ENCODE measurements at regions not wholly inside any gene's neighbourhood (a gene's known extent, or its start where the extent isn't known, plus 50 kb on each side); places are given as distances from the start of the nearest gene placed in this dataset.

DNA sequence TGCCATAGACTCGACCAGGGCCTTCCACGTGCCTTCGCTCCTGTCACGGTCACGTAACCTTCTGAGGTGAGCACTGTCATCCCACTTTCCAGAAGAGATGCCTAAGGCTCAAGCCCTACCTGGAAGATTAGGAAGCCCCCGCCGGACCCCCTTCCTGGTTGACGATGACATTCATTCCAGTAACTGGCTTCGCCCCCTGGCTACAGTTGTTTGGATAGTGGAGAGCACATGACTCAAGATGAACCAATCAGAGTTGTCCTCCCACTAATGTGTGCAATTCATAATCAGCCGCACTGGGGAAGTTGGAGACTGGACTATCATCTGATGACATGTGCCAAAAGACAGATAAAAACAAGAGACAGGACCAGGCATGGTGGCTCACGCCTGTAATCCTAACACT is 104.0 kb upstream of the GJB5 start:
- H3K9me3 ChIP-seq (replicated peaks; ENCODE audit: control insufficient read depth, insufficient read depth, low read depth, low read length) = no peaks in the 10 kb centered on the region
- intact Hi-C loops (cut with micrococcal nuclease) = no loop called here
- CTCF ChIA-PET (ENCODE audit: low intra/inter-chr PET ratio) = no interaction called here
- TF ChIP-seq RBBP5 (IDR thresholded peaks at IDR 0.05; ENCODE audit: borderline replicate concordance, insufficient read depth, low read length, poor library complexity, severe bottlenecking) (no peak), NUFIP1 (IDR thresholded peaks at IDR 0.05; ENCODE audit: partially characterized antibody) (no peak), IFI16 (CRISPR knock-in tag; IDR thresholded peaks at IDR 0.05) (no peak), L3MBTL2 (IDR thresholded peaks at IDR 0.05) (peak; percentile 79), CBFA2T3 (IDR thresholded peaks at IDR 0.05) (0 out of 2 replicates have a peak, but pooled peaks have one; percentile 8), CTBP1 (IDR thresholded peaks at IDR 0.05; ENCODE audit: borderline replicate concordance) (no peak), CBX3 (IDR thresholded peaks at IDR 0.05; ENCODE audit: borderline replicate concordance in 1 of 2, low read length in 2 of 2) (no peak), RAD51 (IDR thresholded peaks at IDR 0.05; ENCODE audit: borderline replicate concordance, low read depth) (0 out of 2 replicates have a peak, but pooled peaks have one; percentile 31), SRSF7 (optimal IDR thresholded peaks at IDR 0.05; ENCODE audit: low read depth, low read length) (no peak), TEAD2 (tag; IDR thresholded peaks at IDR 0.05) (no peak)
- TF ChIP-seq, protein P1, sequence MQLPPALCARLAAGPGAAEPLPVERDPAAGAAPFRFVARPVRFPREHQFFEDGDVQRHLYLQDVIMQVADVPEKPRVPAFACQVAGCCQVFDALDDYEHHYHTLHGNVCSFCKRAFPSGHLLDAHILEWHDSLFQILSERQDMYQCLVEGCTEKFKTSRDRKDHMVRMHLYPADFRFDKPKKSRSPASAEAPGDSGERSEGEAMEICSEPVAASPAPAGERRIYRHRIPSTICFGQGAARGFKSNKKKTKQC (CRISPR knock-in tag; IDR thresholded peaks at IDR 0.05) = no peak
- TF ChIP-seq, protein P2, sequence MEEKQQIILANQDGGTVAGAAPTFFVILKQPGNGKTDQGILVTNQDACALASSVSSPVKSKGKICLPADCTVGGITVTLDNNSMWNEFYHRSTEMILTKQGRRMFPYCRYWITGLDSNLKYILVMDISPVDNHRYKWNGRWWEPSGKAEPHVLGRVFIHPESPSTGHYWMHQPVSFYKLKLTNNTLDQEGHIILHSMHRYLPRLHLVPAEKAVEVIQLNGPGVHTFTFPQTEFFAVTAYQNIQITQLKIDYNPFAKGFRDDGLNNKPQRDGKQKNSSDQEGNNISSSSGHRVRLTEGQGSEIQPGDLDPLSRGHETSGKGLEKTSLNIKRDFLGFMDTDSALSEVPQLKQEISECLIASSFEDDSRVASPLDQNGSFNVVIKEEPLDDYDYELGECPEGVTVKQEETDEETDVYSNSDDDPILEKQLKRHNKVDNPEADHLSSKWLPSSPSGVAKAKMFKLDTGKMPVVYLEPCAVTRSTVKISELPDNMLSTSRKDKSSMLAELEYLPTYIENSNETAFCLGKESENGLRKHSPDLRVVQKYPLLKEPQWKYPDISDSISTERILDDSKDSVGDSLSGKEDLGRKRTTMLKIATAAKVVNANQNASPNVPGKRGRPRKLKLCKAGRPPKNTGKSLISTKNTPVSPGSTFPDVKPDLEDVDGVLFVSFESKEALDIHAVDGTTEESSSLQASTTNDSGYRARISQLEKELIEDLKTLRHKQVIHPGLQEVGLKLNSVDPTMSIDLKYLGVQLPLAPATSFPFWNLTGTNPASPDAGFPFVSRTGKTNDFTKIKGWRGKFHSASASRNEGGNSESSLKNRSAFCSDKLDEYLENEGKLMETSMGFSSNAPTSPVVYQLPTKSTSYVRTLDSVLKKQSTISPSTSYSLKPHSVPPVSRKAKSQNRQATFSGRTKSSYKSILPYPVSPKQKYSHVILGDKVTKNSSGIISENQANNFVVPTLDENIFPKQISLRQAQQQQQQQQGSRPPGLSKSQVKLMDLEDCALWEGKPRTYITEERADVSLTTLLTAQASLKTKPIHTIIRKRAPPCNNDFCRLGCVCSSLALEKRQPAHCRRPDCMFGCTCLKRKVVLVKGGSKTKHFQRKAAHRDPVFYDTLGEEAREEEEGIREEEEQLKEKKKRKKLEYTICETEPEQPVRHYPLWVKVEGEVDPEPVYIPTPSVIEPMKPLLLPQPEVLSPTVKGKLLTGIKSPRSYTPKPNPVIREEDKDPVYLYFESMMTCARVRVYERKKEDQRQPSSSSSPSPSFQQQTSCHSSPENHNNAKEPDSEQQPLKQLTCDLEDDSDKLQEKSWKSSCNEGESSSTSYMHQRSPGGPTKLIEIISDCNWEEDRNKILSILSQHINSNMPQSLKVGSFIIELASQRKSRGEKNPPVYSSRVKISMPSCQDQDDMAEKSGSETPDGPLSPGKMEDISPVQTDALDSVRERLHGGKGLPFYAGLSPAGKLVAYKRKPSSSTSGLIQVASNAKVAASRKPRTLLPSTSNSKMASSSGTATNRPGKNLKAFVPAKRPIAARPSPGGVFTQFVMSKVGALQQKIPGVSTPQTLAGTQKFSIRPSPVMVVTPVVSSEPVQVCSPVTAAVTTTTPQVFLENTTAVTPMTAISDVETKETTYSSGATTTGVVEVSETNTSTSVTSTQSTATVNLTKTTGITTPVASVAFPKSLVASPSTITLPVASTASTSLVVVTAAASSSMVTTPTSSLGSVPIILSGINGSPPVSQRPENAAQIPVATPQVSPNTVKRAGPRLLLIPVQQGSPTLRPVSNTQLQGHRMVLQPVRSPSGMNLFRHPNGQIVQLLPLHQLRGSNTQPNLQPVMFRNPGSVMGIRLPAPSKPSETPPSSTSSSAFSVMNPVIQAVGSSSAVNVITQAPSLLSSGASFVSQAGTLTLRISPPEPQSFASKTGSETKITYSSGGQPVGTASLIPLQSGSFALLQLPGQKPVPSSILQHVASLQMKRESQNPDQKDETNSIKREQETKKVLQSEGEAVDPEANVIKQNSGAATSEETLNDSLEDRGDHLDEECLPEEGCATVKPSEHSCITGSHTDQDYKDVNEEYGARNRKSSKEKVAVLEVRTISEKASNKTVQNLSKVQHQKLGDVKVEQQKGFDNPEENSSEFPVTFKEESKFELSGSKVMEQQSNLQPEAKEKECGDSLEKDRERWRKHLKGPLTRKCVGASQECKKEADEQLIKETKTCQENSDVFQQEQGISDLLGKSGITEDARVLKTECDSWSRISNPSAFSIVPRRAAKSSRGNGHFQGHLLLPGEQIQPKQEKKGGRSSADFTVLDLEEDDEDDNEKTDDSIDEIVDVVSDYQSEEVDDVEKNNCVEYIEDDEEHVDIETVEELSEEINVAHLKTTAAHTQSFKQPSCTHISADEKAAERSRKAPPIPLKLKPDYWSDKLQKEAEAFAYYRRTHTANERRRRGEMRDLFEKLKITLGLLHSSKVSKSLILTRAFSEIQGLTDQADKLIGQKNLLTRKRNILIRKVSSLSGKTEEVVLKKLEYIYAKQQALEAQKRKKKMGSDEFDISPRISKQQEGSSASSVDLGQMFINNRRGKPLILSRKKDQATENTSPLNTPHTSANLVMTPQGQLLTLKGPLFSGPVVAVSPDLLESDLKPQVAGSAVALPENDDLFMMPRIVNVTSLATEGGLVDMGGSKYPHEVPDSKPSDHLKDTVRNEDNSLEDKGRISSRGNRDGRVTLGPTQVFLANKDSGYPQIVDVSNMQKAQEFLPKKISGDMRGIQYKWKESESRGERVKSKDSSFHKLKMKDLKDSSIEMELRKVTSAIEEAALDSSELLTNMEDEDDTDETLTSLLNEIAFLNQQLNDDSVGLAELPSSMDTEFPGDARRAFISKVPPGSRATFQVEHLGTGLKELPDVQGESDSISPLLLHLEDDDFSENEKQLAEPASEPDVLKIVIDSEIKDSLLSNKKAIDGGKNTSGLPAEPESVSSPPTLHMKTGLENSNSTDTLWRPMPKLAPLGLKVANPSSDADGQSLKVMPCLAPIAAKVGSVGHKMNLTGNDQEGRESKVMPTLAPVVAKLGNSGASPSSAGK (IDR thresholded peaks at IDR 0.05) = 0 out of 2 replicates have a peak, but pooled peaks have one; percentile 18

More for the DNA sequence above, 104.0 kb upstream of the GJB5 start:
- H3K9ac ChIP-seq (ENCODE audit: insufficient read depth in 1 of 2, low read depth in 2 of 2, low read length in 2 of 2) = no peak overlapping the region
- peak in 3 of 4 experiments; percentile 15 to 36 (median 20) for DNase-seq (ENCODE audit: extremely low read depth in 1 of 4, low spot score in 3 of 4)
- H3K4me2 ChIP-seq (ENCODE audit: insufficient read depth, low read length) = no peak overlapping the region; the same call in 1 of the 2 replicates
- POLR2A ChIA-PET = no interaction called here
- H4K20me1 ChIP-seq (replicated peaks; ENCODE audit: control insufficient read depth, insufficient read depth, low read length) = no peaks in the 10 kb centered on the region
- BruUV-seq (replicated peaks) = no TSS peak
- peak overlapping the region; percentile 32; the same call in 1 of the 2 replicates for H2AFZ ChIP-seq (ENCODE audit: low read depth, low read length)
- peaks cover 0 to 4% of the 10 kb centered on the region in 2 experiments; a peak in 1 of 5 replicates for H3K4me1 ChIP-seq (replicated peaks in 1 of 2; ENCODE audit: control insufficient read depth in 2 of 2, insufficient read depth in 2 of 2, low read length in 2 of 2)
- no peak overlapping the region for H3K27ac ChIP-seq (ENCODE audit: extremely low read depth, low read depth, low read length)
- H3K79me2 ChIP-seq (ENCODE audit: control insufficient read depth, insufficient read depth, low read length) = no peaks in the 10 kb centered on the region
- H3K4me3 ChIP-seq = no peak overlapping the region
- ATAC-seq = peak; percentile 64
- 0% methylated on average over 11 of the region's 11 CpGs for WGBS (ENCODE audit: insufficient coverage, low coverage, missing lambda C conversion rate)
- no peaks in the 10 kb centered on the region for H3K9me1 ChIP-seq (ENCODE audit: control insufficient read depth, insufficient read depth, low read length)
- in situ Hi-C loops (cut with MboI) = no loop called here
- FAIRE-seq = no peak
- no peaks in the 10 kb centered on the region for H3K36me3 ChIP-seq (ENCODE audit: control insufficient read depth, insufficient read depth, low read length)
- peaks cover 2 to 11% of the 10 kb centered on the region in 2 experiments; a peak in 2 of 5 replicates for H3K27me3 ChIP-seq (ENCODE audit: control insufficient read depth in 2 of 2, insufficient read depth in 2 of 2, low read length in 2 of 2)

Data from K562 (cell line).